GM12878 (cell line): ENCODE measurements at regions not wholly inside any gene's neighbourhood (a gene's known extent, or its start where the extent isn't known, plus 50 kb on each side); places are given as distances from the start of the nearest gene placed in this dataset.

Experiments
- ATAC-seq: fragments of 200-7000 bp; cut with Tn5 transposase; 3 replicates; pipeline ENCODE4 v1.9.1; 2020; ENCODE audit warnings: mild to moderate bottlenecking, moderate library complexity
- BruUV-seq: library from RNA; stranded (reverse); fragments of 400-500 nt; replicated peaks from 2 replicates; lab custom pipeline; 2021; lab: Mats Ljungman, UMichigan
- CTCF ChIA-PET: fragments of 300-600 bp; sonication (Branson Sonifier 250); formaldehyde crosslinking; extraction: SDS; loops from one replicate; lab custom pipeline; 2021; ENCODE audit warnings: inconsistent platforms; lab: Yijun Ruan, JAX
- POLR2A ChIA-PET: fragments of 350-600 bp; formaldehyde crosslinking; extraction: SDS; loops from one replicate; lab custom pipeline; 2021; ENCODE audit warnings: inconsistent platforms; lab: Charles Lee
- RAD21 ChIA-PET: fragments of 300-600 bp; sonication (Branson Sonifier 250); formaldehyde crosslinking; loops from one replicate; lab custom pipeline; 2023; ENCODE audit warnings: antibody characterized with exemption; ENCODE audit not compliant: unreplicated experiment; lab: Charles Lee
- SMC1A ChIA-PET: fragments of 300-600 bp; sonication (Branson Sonifier 250); formaldehyde crosslinking; loops from one replicate; lab custom pipeline; 2023; ENCODE audit not compliant: unreplicated experiment, uncharacterized antibody; lab: Charles Lee
- DNase-seq: peaks from one replicate; pipeline ENCODE4 v3.0.0-alpha.2; 2011; ENCODE audit warnings: low read depth, low spot score
- FAIRE-seq: peaks from 3 replicates; lab custom pipeline; 2011; peaks lifted over from hg19 to GRCh38; lab: Jason Lieb, UNC
- H2AFZ ChIP-seq: 2 replicates; pipeline ENCODE4 v1.6.0; 2011; ENCODE audit warnings: low read depth, low read length, control low read depth; ENCODE audit not compliant: control insufficient read depth
- H3K27ac ChIP-seq: 2 replicates; pipeline ENCODE4 v1.5.1; 2011; ENCODE audit warnings: control low read depth; ENCODE audit not compliant: control insufficient read depth, insufficient read depth
- H3K27me3 ChIP-seq, 2 experiments: replicated peaks in 1 of 2; 2 replicates each; pipeline versions ENCODE4 v1.6.0 to v1.6.1; 2011; ENCODE audit warnings: low read length in 1 of 2; ENCODE audit not compliant: control insufficient read depth in 2 of 2, insufficient read depth in 2 of 2
- H3K36me3 ChIP-seq, 2 experiments: 2 replicates each; pipeline ENCODE4 v1.5.1; 2011; ENCODE audit warnings: low read length in 1 of 2; ENCODE audit not compliant: control insufficient read depth in 2 of 2, insufficient read depth in 2 of 2
- H3K4me1 ChIP-seq: 2 replicates; pipeline ENCODE4 v1.6.1; 2011; ENCODE audit warnings: mild to moderate bottlenecking, low read length, moderate library complexity, mixed read lengths; ENCODE audit not compliant: control insufficient read depth, insufficient read depth
- H3K4me2 ChIP-seq: 2 replicates; pipeline ENCODE4 v1.6.0; 2011; ENCODE audit warnings: control low read depth; ENCODE audit not compliant: control insufficient read depth, insufficient read depth
- H3K4me3 ChIP-seq: fragments of 200-600 bp; sonication (generic); 2 replicates; pipeline ENCODE4 v1.5.1; 2016
- H3K79me2 ChIP-seq: 2 replicates; pipeline ENCODE4 v1.6.0; 2011; ENCODE audit warnings: low read length; ENCODE audit not compliant: control insufficient read depth, insufficient read depth
- H3K9ac ChIP-seq: 2 replicates; pipeline ENCODE4 v1.8.0; 2011; ENCODE audit warnings: low read length, control low read depth, mixed read lengths; ENCODE audit not compliant: control insufficient read depth, insufficient read depth
- H3K9me3 ChIP-seq: replicated peaks from 3 replicates; pipeline ENCODE4 v1.5.1; 2011; ENCODE audit warnings: mild to moderate bottlenecking, low read length; ENCODE audit not compliant: control insufficient read depth, insufficient read depth
- H4K20me1 ChIP-seq: 2 replicates; pipeline ENCODE4 v1.6.0; 2011; ENCODE audit not compliant: control insufficient read depth, insufficient read depth
- ASH2L ChIP-seq: fragments of 300-600, 200-600 bp; sonication (generic); IDR thresholded peaks from 2 replicates; pipeline ENCODE4 v1.6.1; 2017; ENCODE audit warnings: low read depth, mild to moderate bottlenecking, borderline replicate concordance
- BCL11A ChIP-seq: IDR thresholded peaks from 2 replicates; pipeline ENCODE4 v1.6.1; 2011; ENCODE audit warnings: low read depth, low read length
- FOXM1 ChIP-seq: IDR thresholded peaks from 2 replicates; pipeline ENCODE4 v1.6.1; 2012; ENCODE audit warnings: low read depth, mild to moderate bottlenecking, inconsistent platforms, low read length, moderate library complexity
- IKZF2 ChIP-seq, 2 experiments: fragments of 450-650 bp; IDR thresholded peaks; 2 replicates each; pipeline ENCODE4 v1.6.1; 2017; ENCODE audit warnings: mild to moderate bottlenecking in 2 of 2, moderate library complexity in 2 of 2
- KDM1A ChIP-seq: fragments of 200-600 bp; sonication (generic); IDR thresholded peaks from 2 replicates; pipeline ENCODE4 v1.6.1; 2016; ENCODE audit warnings: borderline replicate concordance
- NRF1 ChIP-seq: conservative IDR thresholded peaks from 2 replicates; pipeline ENCODE4 v1.6.1; 2011; ENCODE audit warnings: mild to moderate bottlenecking, low read depth, low read length, improper control_type of control experiment
- POLR2AphosphoS2 ChIP-seq: IDR thresholded peaks from 2 replicates; pipeline ENCODE4 v1.6.1; 2011; ENCODE audit warnings: low read depth, mild to moderate bottlenecking, low read length, improper control_type of control experiment, moderate library complexity
- RELB ChIP-seq: fragments of 450-650 bp; IDR thresholded peaks from 2 replicates; pipeline ENCODE4 v1.6.1; 2017; ENCODE audit warnings: low read depth, mild to moderate bottlenecking, moderate library complexity
- SMAD5 ChIP-seq: IDR thresholded peaks from 2 replicates; pipeline ENCODE4 v1.6.1; 2016; ENCODE audit warnings: antibody characterized with exemption, low read depth
- SMC3 ChIP-seq: IDR thresholded peaks from 2 replicates; pipeline ENCODE4 v1.6.1; 2011; ENCODE audit warnings: low read length, improper control_type of control experiment, borderline replicate concordance
- SRF ChIP-seq, 2 experiments: IDR thresholded peaks; 2 replicates each; pipeline ENCODE4 v1.6.1; 2011; ENCODE audit warnings: low read depth in 2 of 2, low read length in 2 of 2, mild to moderate bottlenecking in 1 of 2, moderate library complexity in 1 of 2
- TBL1XR1 ChIP-seq: IDR thresholded peaks from 2 replicates; pipeline ENCODE4 v1.6.1; 2012; ENCODE audit warnings: low read depth, low read length, improper control_type of control experiment
- in situ Hi-C: fragments of 300-500 bp; cut with MboI; formaldehyde crosslinking; loops from 9 replicates; pipeline ENCODE4 v1.14.3; 2018; ENCODE audit warnings: mixed read lengths
- intact Hi-C: fragments of 100-400 bp; cut with micrococcal nuclease; formaldehyde crosslinking; loops from one replicate; pipeline ENCODE4 v1.14.2; 2022; ENCODE audit not compliant: unreplicated experiment

- ChIA-PET CTCF (interaction anchor here (0.6 to 0.7 kb wide), 2 partner anchors 201 to 954 kb away, joined by 3 to 4 read pairs; no protein-coding TSS in a partner anchor), POLR2A (interaction anchor here (1.0 kb wide), 1 partner anchor 11 kb away, joined by 4 read pairs; no protein-coding TSS in a partner anchor), SMC1A (interaction anchor here (1.1 to 2.3 kb wide), 4 partner anchors 8 to 178 kb away, joined by 3 to 7 read pairs (median 4); no protein-coding TSS in a partner anchor), RAD21 (interaction anchor here (0.7 to 1.0 kb wide), 2 partner anchors 177 to 207 kb away, joined by 3 read pairs; no protein-coding TSS in a partner anchor)
- intact Hi-C loops (no loop called here), in situ Hi-C loops (no loop called here)
- no peak for FAIRE-seq
- H3K4me2 ChIP-seq: no peak overlapping the region
- no peak overlapping the region for H3K27ac ChIP-seq
- H3K27me3 ChIP-seq: no peaks in the 10 kb centered on the region
- H3K4me3 ChIP-seq: no peak overlapping the region
- no peaks in the 10 kb centered on the region for H4K20me1 ChIP-seq
- H3K79me2 ChIP-seq: no peaks in the 10 kb centered on the region
- TF ChIP-seq TBL1XR1 (no peak), IKZF2 (IDR thresholded peaks at IDR 0.05) (no peak), ASH2L (no peak), FOXM1 (no peak), SMAD5 (no peak), RELB (no peak), SRF (IDR thresholded peaks at IDR 0.05; ENCODE audit: low read depth in 2 of 2, low read length in 2 of 2) (no peak), SMC3 (no peak), POLR2AphosphoS2 (no peak), BCL11A (no peak), NRF1 (no peak), KDM1A (no peak)
- no peak overlapping the region for H3K9ac ChIP-seq
- H3K36me3 ChIP-seq: no peaks in the 10 kb centered on the region
- H3K9me3 ChIP-seq: no peaks in the 10 kb centered on the region
- H3K4me1 ChIP-seq: no peaks in the 10 kb centered on the region
- no TSS peak for BruUV-seq
- no peak overlapping the region for H2AFZ ChIP-seq
- DNase-seq: no peak
- ATAC-seq: no peak
Observed at GRCh38 chr14:98404811-98405210, 867.2 kb downstream of the BCL11B start.
